CD4-positive, alpha-beta T cell treated with Interleukin-4 for 4 hours (primary cell): ENCODE measurements at regions not wholly inside any gene's neighbourhood (a gene's known extent, or its start where the extent isn't known, plus 50 kb on each side); places are given as distances from the start of the nearest gene placed in this dataset.
"Not testable (repeated sequence)": the region's sequence is repeated elsewhere in the genome, so short reads cannot be mapped to it uniquely, and the experiment has no call there.

ENCODE experiments used
- DNase-seq: peaks from one replicate; pipeline ENCODE4 v3.0.0-alpha.2; 2020

- no peak for DNase-seq
Measured at GRCh38 chr3:95197661-95198060, 1134.8 kb downstream of the NSUN3 start.

- DNase-seq = no peak
Measured at GRCh38 chr3:95200384-95200783, 1137.5 kb downstream of the NSUN3 start.

GRCh38 chr3:95210878-95211277 is 1148.0 kb downstream of the NSUN3 start:
- DNase-seq = no peak

GRCh38 chr3:95212117-95212516 is 1149.3 kb downstream of the NSUN3 start:
- no peak for DNase-seq

GRCh38 chr3:95215437-95215957 is 1152.6 kb downstream of the NSUN3 start:
- DNase-seq = no peak

GRCh38 chr3:95217661-95218060 is 1154.8 kb downstream of the NSUN3 start:
- no peak for DNase-seq

GRCh38 chr3:95218484-95218883 is 1155.6 kb downstream of the NSUN3 start:
- DNase-seq = no peak

GRCh38 chr3:95226437-95226836 is 1163.6 kb downstream of the NSUN3 start:
- no peak for DNase-seq

GRCh38 chr3:95227092-95227491 is 1164.2 kb downstream of the NSUN3 start:
- no peak for DNase-seq

- DNase-seq = no peak
Measured at GRCh38 chr3:95228416-95228815, 1165.6 kb downstream of the NSUN3 start.

GRCh38 chr3:95235916-95236315 is 1173.1 kb downstream of the NSUN3 start:
- DNase-seq = no peak

GRCh38 chr3:95237783-95238182 is 1174.9 kb downstream of the NSUN3 start:
- no peak for DNase-seq

- DNase-seq = no peak
Measured at GRCh38 chr3:95240395-95240794, 1177.5 kb downstream of the NSUN3 start.

GRCh38 chr3:95241256-95241655 is 1178.4 kb downstream of the NSUN3 start:
- not testable (repeated sequence) for DNase-seq

GRCh38 chr3:95246413-95246812 is 1183.6 kb downstream of the NSUN3 start:
- no peak for DNase-seq

GRCh38 chr3:95254061-95254460 is 1191.2 kb downstream of the NSUN3 start:
- no peak for DNase-seq

GRCh38 chr3:95254758-95255157 is 1191.9 kb downstream of the NSUN3 start:
- DNase-seq = no peak

- no peak for DNase-seq
Measured at GRCh38 chr3:95265129-95265528, 1202.3 kb downstream of the NSUN3 start.

- DNase-seq = no peak
Measured at GRCh38 chr3:95271395-95271794, 1208.5 kb downstream of the NSUN3 start.

- DNase-seq = no peak
Measured at GRCh38 chr3:95272166-95272565, 1209.3 kb downstream of the NSUN3 start.

- DNase-seq = no peak
Measured at GRCh38 chr3:95272781-95273180, 1209.9 kb downstream of the NSUN3 start.

- no peak for DNase-seq
Measured at GRCh38 chr3:95277613-95278012, 1214.8 kb downstream of the NSUN3 start.

GRCh38 chr3:95280711-95281352 is 1218.0 kb downstream of the NSUN3 start:
- DNase-seq = no peak

GRCh38 chr3:95289295-95289694 is 1226.4 kb downstream of the NSUN3 start:
- DNase-seq = no peak

- DNase-seq = no peak
Measured at GRCh38 chr3:95297581-95297980, 1234.7 kb downstream of the NSUN3 start.
